ENCODE measurements at regions not wholly inside any gene's neighbourhood (a gene's known extent, or its start where the extent isn't known, plus 50 kb on each side); places are given as distances from the start of the nearest gene placed in this dataset.

DNA sequence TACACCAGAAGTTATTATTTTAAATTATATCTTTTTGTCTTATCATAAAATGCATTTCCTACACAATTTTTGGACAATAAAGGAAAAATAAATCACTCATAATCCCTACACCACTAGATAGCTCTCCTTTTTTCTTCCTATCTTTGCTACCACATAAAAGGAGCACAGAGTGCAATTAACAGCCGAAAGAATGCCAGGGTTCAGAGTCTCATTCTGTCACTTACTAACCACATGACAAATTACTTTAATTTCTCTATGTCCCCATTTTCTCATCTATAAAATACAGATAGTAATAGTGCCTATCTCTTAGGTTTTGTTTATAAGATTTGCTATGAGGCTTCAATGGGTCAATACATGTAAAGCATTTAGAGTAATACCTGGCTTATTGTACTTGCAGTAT lies 158.7 kb upstream of the GRIN3A start (continued):
- TF ChIP-seq, protein P1, sequence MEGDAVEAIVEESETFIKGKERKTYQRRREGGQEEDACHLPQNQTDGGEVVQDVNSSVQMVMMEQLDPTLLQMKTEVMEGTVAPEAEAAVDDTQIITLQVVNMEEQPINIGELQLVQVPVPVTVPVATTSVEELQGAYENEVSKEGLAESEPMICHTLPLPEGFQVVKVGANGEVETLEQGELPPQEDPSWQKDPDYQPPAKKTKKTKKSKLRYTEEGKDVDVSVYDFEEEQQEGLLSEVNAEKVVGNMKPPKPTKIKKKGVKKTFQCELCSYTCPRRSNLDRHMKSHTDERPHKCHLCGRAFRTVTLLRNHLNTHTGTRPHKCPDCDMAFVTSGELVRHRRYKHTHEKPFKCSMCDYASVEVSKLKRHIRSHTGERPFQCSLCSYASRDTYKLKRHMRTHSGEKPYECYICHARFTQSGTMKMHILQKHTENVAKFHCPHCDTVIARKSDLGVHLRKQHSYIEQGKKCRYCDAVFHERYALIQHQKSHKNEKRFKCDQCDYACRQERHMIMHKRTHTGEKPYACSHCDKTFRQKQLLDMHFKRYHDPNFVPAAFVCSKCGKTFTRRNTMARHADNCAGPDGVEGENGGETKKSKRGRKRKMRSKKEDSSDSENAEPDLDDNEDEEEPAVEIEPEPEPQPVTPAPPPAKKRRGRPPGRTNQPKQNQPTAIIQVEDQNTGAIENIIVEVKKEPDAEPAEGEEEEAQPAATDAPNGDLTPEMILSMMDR (IDR thresholded peaks at IDR 0.05; ENCODE audit: control extremely low read depth in 1 of 3, insufficient read depth in 1 of 3, low read depth in 1 of 3, low read length in 3 of 3) = no peak
- no peak for TF ChIP-seq SUZ12 (IDR thresholded peaks at IDR 0.05; ENCODE audit: low read length)
- TF ChIP-seq, protein P2, sequence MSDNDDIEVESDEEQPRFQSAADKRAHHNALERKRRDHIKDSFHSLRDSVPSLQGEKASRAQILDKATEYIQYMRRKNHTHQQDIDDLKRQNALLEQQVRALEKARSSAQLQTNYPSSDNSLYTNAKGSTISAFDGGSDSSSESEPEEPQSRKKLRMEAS (IDR thresholded peaks at IDR 0.05) = no peak
- no peak for TF ChIP-seq TAF7 (optimal IDR thresholded peaks at IDR 0.05; ENCODE audit: borderline replicate concordance, low read depth, low read length)

Data from H1 (cell line).